Mesendoderm (in vitro differentiated cells): ENCODE measurements at regions not wholly inside any gene's neighbourhood (a gene's known extent, or its start where the extent isn't known, plus 50 kb on each side); places are given as distances from the start of the nearest gene placed in this dataset.
A peak's percentile ranks its signal among the peaks of the same experiment; 100 is the strongest.

ENCODE experiments used
- DNase-seq: peaks from one replicate; pipeline ENCODE4 v3.0.0; 2013
- H2AK5ac ChIP-seq: 2 replicates; pipeline ENCODE4 v1.6.1; 2013; ENCODE audit warnings: low read length, inconsistent platforms
- H2BK120ac ChIP-seq: 2 replicates; pipeline ENCODE4 v1.6.1; 2013; ENCODE audit warnings: low read depth, mild to moderate bottlenecking, low read length, moderate library complexity, mixed read lengths
- H2BK15ac ChIP-seq: replicated peaks from 2 replicates; pipeline ENCODE4 v1.6.1; 2013; ENCODE audit warnings: low read depth, mild to moderate bottlenecking, moderate library complexity
- H2BK5ac ChIP-seq: 2 replicates; pipeline ENCODE4 v1.6.1; 2013; ENCODE audit warnings: low read length, inconsistent platforms
- H3K18ac ChIP-seq: 2 replicates; pipeline ENCODE4 v1.6.1; 2013; ENCODE audit warnings: mild to moderate bottlenecking, low read length, mixed read lengths
- H3K23ac ChIP-seq: one replicate; pipeline ENCODE4 v1.6.1; 2013; ENCODE audit warnings: low read length
- H3K27ac ChIP-seq: 2 replicates; pipeline ENCODE4 v1.5.1; 2013; ENCODE audit warnings: low read depth, mild to moderate bottlenecking, inconsistent platforms, low read length, moderate library complexity
- H3K27me3 ChIP-seq: 2 replicates; pipeline ENCODE4 v1.6.1; 2013; ENCODE audit warnings: low read length, control low read depth, mild to moderate bottlenecking, inconsistent platforms; ENCODE audit not compliant: insufficient read depth, poor library complexity
- H3K36me3 ChIP-seq: 2 replicates; pipeline ENCODE4 v1.6.1; 2013; ENCODE audit warnings: low read length, inconsistent platforms; ENCODE audit not compliant: control insufficient read depth, insufficient read depth
- H3K4ac ChIP-seq: one replicate; pipeline ENCODE4 v1.6.1; 2013; ENCODE audit warnings: low read depth, mild to moderate bottlenecking, low read length, moderate library complexity
- H3K4me1 ChIP-seq: 2 replicates; pipeline ENCODE4 v1.6.1; 2013; ENCODE audit warnings: low read depth, low read length, inconsistent platforms; ENCODE audit not compliant: control insufficient read depth
- H3K4me2 ChIP-seq: 2 replicates; pipeline ENCODE4 v1.6.1; 2013; ENCODE audit warnings: low read length
- H3K4me3 ChIP-seq: 2 replicates; pipeline ENCODE4 v1.5.1; 2013; ENCODE audit warnings: mild to moderate bottlenecking, low read length
- H3K56ac ChIP-seq: one replicate; pipeline ENCODE4 v1.6.1; 2013; ENCODE audit warnings: low read length
- H3K79me1 ChIP-seq: 2 replicates; pipeline ENCODE4 v1.6.1; 2013; ENCODE audit warnings: low read length, inconsistent platforms
- H3K79me2 ChIP-seq: 2 replicates; pipeline ENCODE4 v1.6.1; 2013; ENCODE audit warnings: mild to moderate bottlenecking, low read length; ENCODE audit not compliant: control insufficient read depth, insufficient read depth
- H3K9ac ChIP-seq: 2 replicates; pipeline ENCODE4 v1.6.1; 2013; ENCODE audit warnings: low read length, inconsistent platforms
- H4K5ac ChIP-seq: one replicate; pipeline ENCODE4 v1.6.1; 2013; ENCODE audit warnings: low read length
- H4K8ac ChIP-seq: one replicate; pipeline ENCODE4 v1.6.1; 2013; ENCODE audit warnings: low read depth, mild to moderate bottlenecking, control low read depth, low read length, moderate library complexity
- WGBS: extraction: QIAGEN DNeasy Blood & Tissue Kit; methylation state at CpG from one replicate; pipeline ENCODE4 v1.1.7; 2013; ENCODE audit warnings: low lambda C conversion rate, missing lambda C conversion rate; ENCODE audit not compliant: insufficient coverage; ENCODE audit errors: extremely low coverage; 5-methylcytosine and 5-hydroxymethylcytosine counted together

- Histone ChIP-seq H3K4me2 (no peak overlapping the region), H2BK120ac (no peak overlapping the region), H3K56ac (no peak overlapping the region), H3K9ac (no peak overlapping the region), H3K79me2 (no peaks in the 10 kb centered on the region), H3K27me3 (no peaks in the 10 kb centered on the region), H3K79me1 (no peaks in the 10 kb centered on the region), H2AK5ac (no peak overlapping the region), H3K4ac (no peak overlapping the region), H2BK15ac (no peak overlapping the region), H3K23ac (no peak overlapping the region), H3K27ac (no peak overlapping the region), H2BK5ac (no peak overlapping the region), H4K5ac (no peak overlapping the region), H3K4me3 (no peak overlapping the region), H3K4me1 (no peaks in the 10 kb centered on the region), H4K8ac (no peak overlapping the region), H3K18ac (no peak overlapping the region), H3K36me3 (no peaks in the 10 kb centered on the region)
- no CpG with 5 or more reads among the region's 2 CpGs for WGBS
- DNase-seq = no peak
Measured at GRCh38 chr7:120043250-120043649, 229.7 kb upstream of the KCND2 start.

- Histone ChIP-seq H3K4me1 (no peaks in the 10 kb centered on the region), H3K79me2 (no peaks in the 10 kb centered on the region), H3K36me3 (no peaks in the 10 kb centered on the region), H3K4ac (no peak overlapping the region), H3K9ac (no peak overlapping the region), H2AK5ac (no peak overlapping the region), H2BK120ac (no peak overlapping the region), H3K79me1 (no peaks in the 10 kb centered on the region), H3K4me2 (no peak overlapping the region), H3K18ac (no peak overlapping the region), H3K56ac (no peak overlapping the region), H4K8ac (no peak overlapping the region), H2BK15ac (no peak overlapping the region), H2BK5ac (no peak overlapping the region), H3K23ac (no peak overlapping the region), H3K27me3 (no peaks in the 10 kb centered on the region), H3K4me3 (no peak overlapping the region), H3K27ac (no peak overlapping the region), H4K5ac (no peak overlapping the region)
- peak; percentile 57 for DNase-seq
- no CpG with 5 or more reads among the region's 9 CpGs for WGBS
Measured at GRCh38 chr7:120052884-120053382, 220.0 kb upstream of the KCND2 start.

- H3K23ac ChIP-seq = no peak overlapping the region
- no peak overlapping the region for H3K9ac ChIP-seq
- no peak for DNase-seq
- no peak overlapping the region for H3K4ac ChIP-seq
- no peak overlapping the region for H3K18ac ChIP-seq
- no peaks in the 10 kb centered on the region for H3K79me2 ChIP-seq
- no CpG with 5 or more reads among the region's 5 CpGs for WGBS
- no peaks in the 10 kb centered on the region for H3K79me1 ChIP-seq
- H4K5ac ChIP-seq = no peak overlapping the region
- no peak overlapping the region for H3K4me2 ChIP-seq
- no peaks in the 10 kb centered on the region for H3K4me1 ChIP-seq
- no peak overlapping the region for H4K8ac ChIP-seq
- H3K27ac ChIP-seq = no peak overlapping the region
- no peak overlapping the region for H2BK120ac ChIP-seq
- H2BK5ac ChIP-seq = no peak overlapping the region
- no peak overlapping the region for H3K56ac ChIP-seq
- no peak overlapping the region for H2BK15ac ChIP-seq
- H2AK5ac ChIP-seq = no peak overlapping the region
- H3K4me3 ChIP-seq = no peak overlapping the region
- no peaks in the 10 kb centered on the region for H3K36me3 ChIP-seq
- no peaks in the 10 kb centered on the region for H3K27me3 ChIP-seq
Measured at GRCh38 chr7:120053390-120053961, 219.5 kb upstream of the KCND2 start.

- H3K4me3 ChIP-seq = no peak overlapping the region
- H3K27ac ChIP-seq = no peak overlapping the region
- H4K8ac ChIP-seq = no peak overlapping the region
- H2AK5ac ChIP-seq = no peak overlapping the region
- H3K79me2 ChIP-seq = no peaks in the 10 kb centered on the region
- no peak overlapping the region for H3K4ac ChIP-seq
- H3K27me3 ChIP-seq = no peaks in the 10 kb centered on the region
- WGBS = no CpG with 5 or more reads among the region's 12 CpGs
- H2BK15ac ChIP-seq = no peak overlapping the region
- no peaks in the 10 kb centered on the region for H3K79me1 ChIP-seq
- no peak overlapping the region for H3K18ac ChIP-seq
- no peak overlapping the region for H3K4me2 ChIP-seq
- H4K5ac ChIP-seq = no peak overlapping the region
- DNase-seq = no peak
- no peak overlapping the region for H3K56ac ChIP-seq
- no peak overlapping the region for H3K23ac ChIP-seq
- no peak overlapping the region for H2BK5ac ChIP-seq
- H2BK120ac ChIP-seq = no peak overlapping the region
- H3K36me3 ChIP-seq = no peaks in the 10 kb centered on the region
- no peak overlapping the region for H3K9ac ChIP-seq
- no peaks in the 10 kb centered on the region for H3K4me1 ChIP-seq
Measured at GRCh38 chr7:120054376-120055100, 218.4 kb upstream of the KCND2 start.

GRCh38 chr7:120055300-120055699 lies 217.7 kb upstream of the KCND2 start:
- DNase-seq = peak; percentile 55
- Histone ChIP-seq H3K36me3 (no peaks in the 10 kb centered on the region), H2BK120ac (no peak overlapping the region), H2BK15ac (no peak overlapping the region), H3K27me3 (no peaks in the 10 kb centered on the region), H3K18ac (no peak overlapping the region), H3K79me1 (no peaks in the 10 kb centered on the region), H2AK5ac (no peak overlapping the region), H3K27ac (peak overlapping the region; percentile 38), H2BK5ac (no peak overlapping the region), H3K4ac (no peak overlapping the region), H3K23ac (no peak overlapping the region), H3K56ac (no peak overlapping the region), H4K8ac (no peak overlapping the region), H4K5ac (no peak overlapping the region), H3K79me2 (no peaks in the 10 kb centered on the region), H3K4me3 (no peak overlapping the region), H3K4me2 (no peak overlapping the region), H3K4me1 (no peaks in the 10 kb centered on the region), H3K9ac (no peak overlapping the region)
- WGBS = no CpG with 5 or more reads among the region's 4 CpGs
